ENCODE measurements at regions not wholly inside any gene's neighbourhood (a gene's known extent, or its start where the extent isn't known, plus 50 kb on each side); places are given as distances from the start of the nearest gene placed in this dataset.
"Not testable (repeated sequence)": the region's sequence is repeated elsewhere in the genome, so short reads cannot be mapped to it uniquely, and the experiment has no call there.

DNA sequence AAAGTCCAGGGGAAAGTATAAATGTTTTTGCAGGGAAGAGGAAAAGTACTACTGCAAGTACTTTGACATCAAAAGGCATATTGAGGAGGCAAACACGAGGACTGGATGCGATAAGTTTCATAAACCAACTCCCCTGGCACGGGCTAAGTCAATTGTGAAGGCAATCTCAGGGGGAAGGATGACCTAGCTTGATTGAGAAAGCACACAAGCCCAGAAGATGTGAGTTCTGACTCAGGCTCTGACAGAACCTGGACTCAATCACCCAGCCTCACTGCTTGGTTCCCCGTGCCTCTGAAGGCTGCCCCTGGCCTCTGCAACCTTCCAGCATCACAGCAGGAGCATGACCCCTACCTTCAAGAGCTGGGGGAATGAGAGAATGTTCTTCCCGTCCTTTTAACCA is 93.2 kb upstream of the ZNF438 start:
- DNase-seq, result no peak

- no peak for DNase-seq
These were observed 94.1 kb upstream of the ZNF438 start for GRCh38 chr10:31125789-31126188.

GRCh38 chr10:31126593-31126992 is 94.9 kb upstream of the ZNF438 start:
- no peak for DNase-seq

GRCh38 chr10:31128536-31128935 is 96.9 kb upstream of the ZNF438 start:
- no peak for DNase-seq

GRCh38 chr10:31129271-31129670 is 97.6 kb upstream of the ZNF438 start:
- DNase-seq, result no peak

DNA sequence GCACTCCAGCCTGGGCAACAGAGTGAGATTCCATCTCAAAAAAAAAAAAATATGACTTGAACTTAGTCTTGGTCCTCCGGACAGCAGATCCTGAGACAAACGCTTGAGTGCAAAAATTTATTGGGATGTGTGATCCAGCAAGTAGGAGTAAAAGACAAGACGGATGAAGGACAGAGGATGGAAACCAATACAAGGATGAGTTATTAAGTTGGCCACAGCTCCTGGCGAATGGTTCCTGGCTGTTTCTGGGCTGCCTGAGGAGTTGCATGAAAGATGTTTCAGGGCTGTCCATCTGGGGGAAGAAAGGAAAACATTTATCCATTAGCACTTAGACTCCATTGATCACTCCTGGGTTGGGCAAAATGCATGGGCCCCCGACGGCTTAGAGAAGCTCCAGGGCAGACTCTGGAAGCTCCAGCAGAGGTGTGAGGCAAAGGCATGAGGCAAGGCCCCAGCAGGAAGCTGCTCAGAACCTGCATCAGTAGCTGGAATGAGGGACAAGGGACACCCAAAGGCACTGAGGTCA is 98.3 kb upstream of the ZNF438 start:
- DNase-seq, result no peak

GRCh38 chr10:31130406-31130805 is 98.7 kb upstream of the ZNF438 start:
- DNase-seq, result no peak

GRCh38 chr10:31131251-31131650 is 99.6 kb upstream of the ZNF438 start:
- no peak for DNase-seq

DNA sequence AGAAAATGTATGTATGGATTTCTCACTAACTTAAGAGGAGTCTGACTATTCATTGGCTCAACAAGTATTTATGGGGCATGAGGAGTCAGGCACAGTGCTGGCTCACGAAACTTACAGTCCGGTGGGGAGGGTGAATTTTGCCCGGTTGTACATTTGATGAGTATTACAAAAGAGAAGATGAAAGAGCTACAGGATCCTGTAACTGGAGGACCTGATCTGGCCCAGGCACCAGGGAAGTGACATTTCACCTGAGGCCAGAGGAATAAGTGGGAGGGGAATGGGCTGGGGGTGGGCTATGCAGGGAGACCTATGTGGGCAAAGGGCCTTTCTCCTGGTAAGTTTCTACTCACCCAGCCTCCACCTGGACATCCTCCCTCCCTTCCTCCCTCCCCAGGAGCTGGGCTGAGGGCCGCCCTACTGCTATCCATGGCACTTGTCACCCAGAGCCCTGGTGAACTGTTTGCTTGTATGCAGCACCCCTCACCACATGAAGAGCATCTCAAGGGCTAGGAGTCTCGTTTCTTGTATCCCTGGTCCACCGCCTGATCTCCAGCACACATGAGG is 101.1 kb upstream of the ZNF438 start:
- DNase-seq, result no peak

DNA sequence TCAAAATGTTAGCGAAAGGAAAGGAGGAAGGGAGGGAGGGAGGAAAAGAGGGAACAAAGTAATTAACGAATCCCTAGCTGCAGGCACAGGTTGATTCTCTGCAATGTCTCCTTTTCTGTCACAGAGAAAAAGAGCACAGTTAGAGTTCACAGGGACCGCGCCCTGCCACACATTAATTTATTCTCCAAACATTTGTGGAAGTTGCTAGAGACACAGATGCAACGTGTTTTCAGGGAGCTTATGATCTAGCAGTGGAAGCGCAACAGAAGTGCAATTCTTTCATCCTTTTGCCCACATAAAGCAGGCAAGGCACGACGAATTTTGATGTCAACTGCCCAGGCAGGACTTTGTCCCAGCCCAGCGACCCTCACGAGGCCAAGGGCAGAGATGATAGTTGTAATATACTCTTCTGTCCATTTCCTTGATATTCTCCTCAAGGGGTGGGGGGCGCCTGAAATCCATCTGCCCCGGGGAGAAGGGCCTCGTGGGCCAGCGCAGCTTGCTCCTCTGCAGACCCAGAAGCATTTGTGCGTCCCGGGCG is 101.7 kb upstream of the ZNF438 start:
- DNase-seq, result peak; percentile 76

DNA sequence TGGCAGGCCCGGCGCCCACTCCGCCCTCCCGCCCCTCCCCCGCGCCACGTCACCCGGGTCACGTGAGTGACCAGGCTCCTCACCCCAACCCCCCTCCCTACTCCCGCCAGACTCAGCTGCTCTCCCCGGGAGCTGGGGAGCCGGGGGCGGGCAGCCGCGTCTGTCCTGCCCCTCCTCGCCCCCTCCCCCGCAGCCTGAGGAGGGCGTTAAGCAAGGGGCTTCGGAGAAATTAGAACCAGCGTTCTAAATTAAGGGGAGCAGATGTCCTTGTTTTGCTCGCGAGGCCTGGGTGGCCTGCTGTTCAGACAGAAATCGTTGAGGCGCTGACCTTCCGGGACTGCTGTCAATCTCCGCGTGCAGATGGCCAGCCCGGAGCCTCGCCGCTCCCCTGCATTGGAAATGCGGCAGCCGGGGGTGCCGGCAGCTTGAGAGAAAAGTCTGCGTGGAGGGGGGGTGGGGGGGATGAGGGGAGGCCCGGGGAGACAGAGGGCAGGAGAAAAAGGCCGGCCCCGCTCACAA is 102.2 kb upstream of the ZNF438 start:
- peak; percentile 89 for DNase-seq

- peak; percentile 86 for DNase-seq
These were observed 102.8 kb upstream of the ZNF438 start for GRCh38 chr10:31134311-31134952.

DNA sequence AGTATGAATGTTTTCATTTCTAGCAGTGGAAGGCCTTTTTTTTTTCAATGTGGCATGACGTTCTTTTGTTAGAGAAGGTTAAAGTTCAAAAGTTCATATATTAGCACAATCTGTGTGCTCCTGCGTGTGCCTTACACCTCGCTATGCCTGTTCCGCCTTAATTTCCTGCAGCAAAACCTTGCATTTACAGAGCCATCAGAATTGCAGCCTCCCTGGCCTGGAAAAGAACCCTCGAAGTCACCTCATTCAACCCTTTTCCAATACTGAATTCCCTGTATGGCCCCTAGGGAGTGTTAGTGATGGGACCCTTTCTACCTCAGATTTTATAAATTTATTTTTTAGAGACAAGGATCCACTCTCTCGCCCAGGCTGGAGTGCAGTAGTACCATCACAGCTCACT is 103.5 kb upstream of the ZNF438 start:
- no peak for DNase-seq

DNA sequence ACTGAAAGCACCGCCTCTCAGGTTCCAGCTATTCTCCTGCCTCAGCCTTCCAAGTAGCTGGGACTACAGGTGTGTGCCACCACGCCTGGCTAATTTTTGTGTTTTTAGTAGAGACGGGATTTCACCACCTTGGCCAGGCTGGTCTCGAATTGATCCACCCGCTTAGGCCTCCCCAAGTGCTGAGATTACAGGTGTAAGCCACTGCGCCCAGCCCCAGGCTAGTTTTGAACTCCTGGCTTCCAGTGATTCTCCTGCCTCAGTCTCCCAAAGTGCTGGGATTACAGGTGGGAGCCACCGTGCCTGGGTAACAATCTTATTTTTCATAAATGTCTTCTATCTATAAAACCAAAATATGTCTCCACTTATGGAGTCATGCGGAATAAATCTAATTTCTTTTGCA is 104.1 kb upstream of the ZNF438 start:
- not testable (repeated sequence) for DNase-seq

DNA sequence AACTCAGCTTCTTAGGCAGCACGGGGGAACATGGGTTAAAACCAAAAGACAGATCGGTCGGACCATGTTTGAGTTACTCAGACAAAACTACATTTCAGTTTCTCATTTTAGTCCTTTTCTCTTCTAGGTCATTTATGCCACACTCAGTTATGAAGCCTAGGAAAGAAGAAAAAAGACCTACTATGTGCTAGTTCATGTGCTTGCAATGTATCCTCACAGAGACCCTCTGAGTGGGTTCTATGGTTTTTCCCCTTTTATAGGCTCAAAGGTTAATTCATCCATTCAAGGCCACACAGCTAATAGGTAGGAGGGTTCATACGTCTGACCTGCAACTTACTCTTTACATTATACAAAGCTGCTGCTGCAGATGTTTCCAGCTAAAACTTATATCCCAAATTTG is 104.7 kb upstream of the ZNF438 start:
- DNase-seq, result no peak

DNA sequence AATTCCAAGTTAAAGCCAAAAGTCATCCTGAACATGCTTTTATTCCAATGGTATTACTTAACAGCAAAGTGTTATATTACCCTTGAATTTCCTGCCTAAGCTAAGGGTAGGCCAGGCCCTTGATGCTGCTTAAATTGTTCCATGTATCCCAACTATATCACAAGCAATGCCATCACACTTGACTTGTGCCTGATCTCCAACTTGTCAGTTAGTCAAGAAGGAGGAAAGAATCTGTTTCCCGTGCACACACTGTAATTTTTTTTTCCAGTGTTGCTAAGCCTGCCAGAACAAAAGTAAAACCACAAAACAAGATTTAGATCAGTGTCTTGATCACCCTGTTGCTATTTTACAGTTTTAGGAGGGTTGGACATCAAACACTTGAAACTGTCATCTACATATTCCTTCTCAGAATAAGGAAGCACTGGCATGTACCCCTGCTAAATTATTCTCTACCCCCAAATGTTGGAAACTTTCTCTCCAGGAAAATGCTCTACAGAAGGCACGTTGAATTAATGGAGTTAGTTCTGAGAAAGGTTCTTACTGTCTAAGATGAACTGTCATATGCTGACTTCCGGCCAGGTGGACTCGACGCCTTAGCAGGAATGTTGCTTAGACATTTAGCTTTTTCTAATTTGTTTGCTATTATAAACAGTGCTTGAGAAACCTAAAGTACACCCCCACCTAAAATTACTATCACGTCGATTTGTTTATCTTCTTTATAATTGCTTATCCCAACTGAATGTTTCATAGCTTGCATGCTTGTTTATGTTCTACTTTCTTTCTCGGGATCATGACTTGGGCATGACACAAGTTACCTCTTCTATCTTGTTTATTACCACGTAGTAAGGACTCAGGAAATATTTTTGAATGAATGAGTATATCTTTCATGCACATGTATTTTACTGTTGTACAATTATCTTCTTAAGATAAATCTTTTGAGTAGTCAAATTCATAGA is 105.5 kb upstream of the ZNF438 start:
- no peak for DNase-seq

DNA sequence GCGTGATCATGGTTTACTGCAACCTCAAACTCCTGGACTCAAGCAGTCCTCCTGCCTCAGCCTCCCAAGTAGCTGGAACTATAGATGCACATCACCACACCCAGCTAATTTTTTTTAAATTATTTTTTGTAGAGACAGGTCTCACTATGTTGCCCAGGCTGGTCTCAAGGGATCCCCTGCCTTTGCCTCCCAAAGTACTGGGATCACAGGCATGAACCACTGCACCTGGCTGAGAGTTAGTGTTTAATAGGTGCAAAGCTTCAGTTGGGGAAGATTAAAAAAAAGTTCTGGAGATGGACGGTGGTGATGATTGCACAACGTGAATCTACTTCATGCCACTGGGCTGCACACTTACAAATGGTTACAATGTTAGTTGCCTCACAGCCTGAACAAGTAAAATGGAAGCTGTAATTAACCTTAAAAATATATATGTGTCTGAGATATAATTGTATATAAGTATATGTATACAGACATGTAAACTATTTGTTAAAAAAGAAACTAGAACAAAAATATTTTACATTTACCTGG is 106.4 kb upstream of the ZNF438 start:
- no peak for DNase-seq

DNA sequence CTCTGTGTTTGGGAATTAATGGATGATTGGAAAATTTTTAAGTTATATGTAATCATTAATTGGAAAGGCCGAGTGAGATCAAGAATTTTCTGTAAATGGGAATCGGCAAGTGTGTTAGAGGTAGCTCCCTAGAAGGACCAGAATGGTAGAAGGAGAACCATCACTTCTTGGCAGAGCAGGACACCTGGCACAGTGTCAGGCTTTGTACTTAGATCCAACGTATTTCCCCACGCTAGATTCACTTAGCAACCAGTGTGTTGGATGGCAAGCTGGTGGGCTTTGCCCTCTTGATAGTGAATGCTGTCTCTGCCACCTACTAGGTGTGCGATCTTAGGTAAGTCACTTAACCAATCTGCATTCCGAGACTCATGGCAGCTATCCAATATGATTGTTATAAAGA is 107.8 kb upstream of the ZNF438 start:
- DNase-seq, result no peak

- DNase-seq, result no peak
These were observed 109.1 kb upstream of the ZNF438 start for GRCh38 chr10:31140716-31141115.

DNA sequence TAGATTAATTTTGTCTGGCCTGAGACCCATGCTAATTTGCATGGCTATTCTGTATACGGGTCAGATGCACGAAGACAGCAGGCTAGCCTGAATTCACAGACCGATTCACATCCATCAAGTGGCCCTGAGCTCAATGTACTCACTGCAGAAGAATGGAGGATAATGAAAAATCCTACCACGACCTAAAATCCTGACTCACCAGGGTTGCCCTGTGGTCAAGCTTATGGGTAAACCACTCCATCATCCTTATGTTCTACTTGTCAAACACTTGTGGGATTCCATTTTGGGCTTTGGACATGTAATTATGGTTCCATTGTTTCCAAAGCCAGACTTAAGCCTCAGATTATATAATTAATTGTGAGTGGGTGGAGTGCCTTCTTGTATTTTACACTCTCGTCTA is 110.4 kb upstream of the ZNF438 start:
- DNase-seq, result no peak

DNA sequence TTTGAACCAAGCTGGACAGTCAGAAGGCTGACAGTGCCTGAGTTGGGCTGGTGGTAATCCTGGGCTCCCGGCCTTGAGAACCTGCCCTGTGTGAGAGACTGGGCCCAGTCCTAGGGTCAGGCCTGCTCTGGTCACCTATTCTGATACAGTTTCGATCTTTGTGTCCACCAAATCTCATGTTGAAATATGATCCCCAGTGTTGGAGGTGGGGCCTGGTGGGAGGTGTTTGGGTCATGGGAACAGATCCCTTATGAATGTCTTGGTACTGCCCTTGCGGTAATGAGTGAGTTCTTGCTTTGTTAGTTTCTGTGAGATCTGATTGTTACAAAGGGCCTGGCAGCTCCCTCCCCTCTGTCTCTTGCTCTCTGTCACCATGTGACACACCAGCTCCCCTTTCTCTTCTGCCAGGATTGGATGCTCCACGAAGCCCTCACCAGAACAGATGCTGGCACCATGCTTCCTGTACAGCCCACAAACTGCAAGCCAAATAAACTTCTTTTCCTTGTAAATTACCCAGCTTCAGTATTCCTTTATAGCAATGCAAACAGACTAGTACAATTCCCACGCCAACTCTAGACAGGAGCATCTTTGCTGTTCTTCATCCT is 111.8 kb upstream of the ZNF438 start:
- no peak for DNase-seq

DNA sequence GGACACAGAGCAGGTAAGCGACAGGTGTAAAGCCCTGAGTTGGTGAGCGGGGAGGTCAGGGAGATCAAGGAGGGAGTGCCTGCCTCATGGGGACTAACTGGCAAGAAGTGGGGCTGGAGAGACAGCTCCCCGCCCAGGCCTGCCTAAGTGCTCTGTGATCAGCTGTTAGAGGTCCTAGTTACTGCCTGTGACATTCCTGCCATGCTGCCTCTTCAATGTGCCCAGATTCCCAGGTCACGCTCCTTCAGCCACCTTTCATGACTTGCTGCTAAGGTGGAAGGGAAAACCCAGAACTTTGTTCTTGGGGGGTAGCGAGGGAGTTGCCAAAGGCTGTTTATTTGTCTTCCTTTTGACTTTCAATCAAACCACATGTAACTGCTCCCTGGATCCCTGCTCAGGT is 114.3 kb upstream of the ZNF438 start:
- DNase-seq, result no peak
